ENCODE measurements at regions not wholly inside any gene's neighbourhood (a gene's known extent, or its start where the extent isn't known, plus 50 kb on each side); places are given as distances from the start of the nearest gene placed in this dataset.
"Not testable (repeated sequence)": the region's sequence is repeated elsewhere in the genome, so short reads cannot be mapped to it uniquely, and the experiment has no call there.

- Histone ChIP-seq H3K9ac (ENCODE audit: low read depth, low read length) (no peak overlapping the region), H3K27me3 (ENCODE audit: insufficient read depth, low read length) (no peaks in the 10 kb centered on the region), H3K36me3 (ENCODE audit: insufficient read depth, low read depth, low read length) (no peaks in the 10 kb centered on the region), H3K4me1 (ENCODE audit: insufficient read depth, low read length) (no peaks in the 10 kb centered on the region), H3K27ac (ENCODE audit: low read length) (no peak overlapping the region), H3K9me3 (ENCODE audit: insufficient read depth, low read depth, low read length) (0 out of 2 replicates have a peak, but pooled peaks cover 2% of the 10 kb centered on the region), H3K4me3 (ENCODE audit: low read length) (no peak overlapping the region)
Measured at GRCh38 chr2:210730672-210731071, 174.3 kb downstream of the CPS1 start.

- H3K4me1 ChIP-seq (ENCODE audit: insufficient read depth, low read length); H3K9me3 ChIP-seq (ENCODE audit: insufficient read depth, low read depth, low read length); H3K4me3 ChIP-seq (ENCODE audit: low read length); H3K36me3 ChIP-seq (ENCODE audit: insufficient read depth, low read depth, low read length); H3K9ac ChIP-seq (ENCODE audit: low read depth, low read length); H3K27ac ChIP-seq (ENCODE audit: low read length); H3K27me3 ChIP-seq (ENCODE audit: insufficient read depth, low read length): not testable (repeated sequence)
Measured at GRCh38 chr2:210746826-210747225, 190.4 kb downstream of the CPS1 start.

- Histone ChIP-seq H3K27ac (ENCODE audit: low read length) (no peak overlapping the region), H3K4me3 (ENCODE audit: low read length) (no peak overlapping the region), H3K27me3 (ENCODE audit: insufficient read depth, low read length) (no peaks in the 10 kb centered on the region), H3K36me3 (ENCODE audit: insufficient read depth, low read depth, low read length) (no peaks in the 10 kb centered on the region), H3K9me3 (ENCODE audit: insufficient read depth, low read depth, low read length) (no peaks in the 10 kb centered on the region), H3K4me1 (ENCODE audit: insufficient read depth, low read length) (no peaks in the 10 kb centered on the region), H3K9ac (ENCODE audit: low read depth, low read length) (no peak overlapping the region)
Measured at GRCh38 chr2:210752532-210752931, 196.1 kb downstream of the CPS1 start.

- Histone ChIP-seq H3K27ac (ENCODE audit: low read length) (no peak overlapping the region), H3K9me3 (ENCODE audit: insufficient read depth, low read depth, low read length) (no peaks in the 10 kb centered on the region), H3K36me3 (ENCODE audit: insufficient read depth, low read depth, low read length) (no peaks in the 10 kb centered on the region), H3K27me3 (ENCODE audit: insufficient read depth, low read length) (no peaks in the 10 kb centered on the region), H3K4me3 (ENCODE audit: low read length) (no peak overlapping the region), H3K4me1 (ENCODE audit: insufficient read depth, low read length) (no peaks in the 10 kb centered on the region), H3K9ac (ENCODE audit: low read depth, low read length) (no peak overlapping the region)
Measured at GRCh38 chr2:210753386-210753785, 197.0 kb downstream of the CPS1 start.

GRCh38 chr2:210756855-210757254 is 200.5 kb downstream of the CPS1 start:
- Histone ChIP-seq H3K27me3 (ENCODE audit: insufficient read depth, low read length) (no peaks in the 10 kb centered on the region), H3K27ac (ENCODE audit: low read length) (no peak overlapping the region), H3K4me3 (ENCODE audit: low read length) (no peak overlapping the region), H3K9ac (ENCODE audit: low read depth, low read length) (no peak overlapping the region), H3K36me3 (ENCODE audit: insufficient read depth, low read depth, low read length) (no peaks in the 10 kb centered on the region), H3K9me3 (ENCODE audit: insufficient read depth, low read depth, low read length) (no peaks in the 10 kb centered on the region), H3K4me1 (ENCODE audit: insufficient read depth, low read length) (no peaks in the 10 kb centered on the region)

- Histone ChIP-seq H3K27me3 (ENCODE audit: insufficient read depth, low read length) (peaks cover 18% of the 10 kb centered on the region), H3K27ac (ENCODE audit: low read length) (no peak overlapping the region), H3K4me3 (ENCODE audit: low read length) (peak overlapping the region; percentile 49)
Measured at GRCh38 chr2:210762604-210763588, 206.5 kb downstream of the CPS1 start.

GRCh38 chr2:210768329-210768910 is 212.0 kb downstream of the CPS1 start:
- no peaks in the 10 kb centered on the region for H3K9me3 ChIP-seq (ENCODE audit: insufficient read depth, low read depth, low read length)
- H3K27me3 ChIP-seq (ENCODE audit: insufficient read depth, low read length) = peaks cover 17% of the 10 kb centered on the region
- H3K36me3 ChIP-seq (ENCODE audit: insufficient read depth, low read depth, low read length) = no peaks in the 10 kb centered on the region
- H3K4me3 ChIP-seq (ENCODE audit: low read length) = no peak overlapping the region
- H3K9ac ChIP-seq (ENCODE audit: low read depth, low read length) = no peak overlapping the region
- H3K27ac ChIP-seq (ENCODE audit: low read length) = no peak overlapping the region
- H3K4me1 ChIP-seq (ENCODE audit: insufficient read depth, low read length) = peaks cover 7% of the 10 kb centered on the region

More at GRCh38 chr2:210762604-210763588, 206.5 kb downstream of the CPS1 start:
- Histone ChIP-seq H3K36me3 (ENCODE audit: insufficient read depth, low read depth, low read length) (no peaks in the 10 kb centered on the region), H3K9me3 (ENCODE audit: insufficient read depth, low read depth, low read length) (no peaks in the 10 kb centered on the region), H3K9ac (ENCODE audit: low read depth, low read length) (no peak overlapping the region), H3K4me1 (ENCODE audit: insufficient read depth, low read length) (peaks cover 15% of the 10 kb centered on the region)

- Histone ChIP-seq H3K4me1 (ENCODE audit: insufficient read depth, low read length) (no peaks in the 10 kb centered on the region), H3K27ac (ENCODE audit: low read length) (no peak overlapping the region), H3K9ac (ENCODE audit: low read depth, low read length) (no peak overlapping the region), H3K27me3 (ENCODE audit: insufficient read depth, low read length) (no peaks in the 10 kb centered on the region), H3K4me3 (ENCODE audit: low read length) (no peak overlapping the region), H3K9me3 (ENCODE audit: insufficient read depth, low read depth, low read length) (no peaks in the 10 kb centered on the region), H3K36me3 (ENCODE audit: insufficient read depth, low read depth, low read length) (no peaks in the 10 kb centered on the region)
Measured at GRCh38 chr2:210776756-210777155, 220.4 kb downstream of the CPS1 start.

GRCh38 chr2:210782222-210782621 is 225.8 kb downstream of the CPS1 start:
- H3K9me3 ChIP-seq (ENCODE audit: insufficient read depth, low read depth, low read length) = no peaks in the 10 kb centered on the region
- no peaks in the 10 kb centered on the region for H3K4me1 ChIP-seq (ENCODE audit: insufficient read depth, low read length)
- no peaks in the 10 kb centered on the region for H3K36me3 ChIP-seq (ENCODE audit: insufficient read depth, low read depth, low read length)
- H3K4me3 ChIP-seq (ENCODE audit: low read length) = no peak overlapping the region
- no peak overlapping the region for H3K9ac ChIP-seq (ENCODE audit: low read depth, low read length)
- H3K27me3 ChIP-seq (ENCODE audit: insufficient read depth, low read length) = no peaks in the 10 kb centered on the region
- no peak overlapping the region for H3K27ac ChIP-seq (ENCODE audit: low read length)

- H3K27me3 ChIP-seq (ENCODE audit: insufficient read depth, low read length); H3K36me3 ChIP-seq (ENCODE audit: insufficient read depth, low read depth, low read length): not testable (repeated sequence)
Measured at GRCh38 chr2:210787831-210788230, 231.4 kb downstream of the CPS1 start.

GRCh38 chr2:210792000-210792399 is 235.6 kb downstream of the CPS1 start:
- H3K27me3 ChIP-seq (ENCODE audit: insufficient read depth, low read length) = no peaks in the 10 kb centered on the region
- H3K4me1 ChIP-seq (ENCODE audit: insufficient read depth, low read length) = no peaks in the 10 kb centered on the region
- no peak overlapping the region for H3K4me3 ChIP-seq (ENCODE audit: low read length)
- no peak overlapping the region for H3K27ac ChIP-seq (ENCODE audit: low read length)
- no peaks in the 10 kb centered on the region for H3K9me3 ChIP-seq (ENCODE audit: insufficient read depth, low read depth, low read length)
- no peaks in the 10 kb centered on the region for H3K36me3 ChIP-seq (ENCODE audit: insufficient read depth, low read depth, low read length)
- no peak overlapping the region for H3K9ac ChIP-seq (ENCODE audit: low read depth, low read length)

More at GRCh38 chr2:210787831-210788230, 231.4 kb downstream of the CPS1 start:
- not testable (repeated sequence) for H3K27ac ChIP-seq (ENCODE audit: low read length); H3K9me3 ChIP-seq (ENCODE audit: insufficient read depth, low read depth, low read length); H3K9ac ChIP-seq (ENCODE audit: low read depth, low read length); H3K4me3 ChIP-seq (ENCODE audit: low read length); H3K4me1 ChIP-seq (ENCODE audit: insufficient read depth, low read length)

- no peak overlapping the region for H3K27ac ChIP-seq (ENCODE audit: low read length)
- no peaks in the 10 kb centered on the region for H3K9me3 ChIP-seq (ENCODE audit: insufficient read depth, low read depth, low read length)
- no peaks in the 10 kb centered on the region for H3K36me3 ChIP-seq (ENCODE audit: insufficient read depth, low read depth, low read length)
- H3K9ac ChIP-seq (ENCODE audit: low read depth, low read length) = no peak overlapping the region
- H3K27me3 ChIP-seq (ENCODE audit: insufficient read depth, low read length) = no peaks in the 10 kb centered on the region
- no peak overlapping the region for H3K4me3 ChIP-seq (ENCODE audit: low read length)
- H3K4me1 ChIP-seq (ENCODE audit: insufficient read depth, low read length) = no peaks in the 10 kb centered on the region
Measured at GRCh38 chr2:210795506-210795905, 239.1 kb downstream of the CPS1 start.

All from iPS-20b (cell line).